ENCODE measurements at regions not wholly inside any gene's neighbourhood (a gene's known extent, or its start where the extent isn't known, plus 50 kb on each side); places are given as distances from the start of the nearest gene placed in this dataset.

- no peaks in the 10 kb centered on the region for H3K4me1 ChIP-seq (ENCODE audit: control insufficient read depth, insufficient read depth, low read length)
- no peak overlapping the region for H3K9ac ChIP-seq (ENCODE audit: low read length)
- no peaks in the 10 kb centered on the region for H3K27me3 ChIP-seq (replicated peaks; ENCODE audit: control insufficient read depth, insufficient read depth, low read length)
- H3K36me3 ChIP-seq (ENCODE audit: control insufficient read depth, insufficient read depth, low read length, severe bottlenecking): no peaks in the 10 kb centered on the region
- DNase-seq (ENCODE audit: low read depth): no peak
- no peaks in the 10 kb centered on the region for H3K9me3 ChIP-seq (ENCODE audit: control insufficient read depth, low read length)
- no peak overlapping the region for H3K4me3 ChIP-seq (ENCODE audit: low read length)
Measured at GRCh38 chrX:805103-805670, 174.6 kb downstream of the SHOX start.

GRCh38 chrX:802846-803245, 172.3 kb downstream of the SHOX start:
- no peak for DNase-seq (ENCODE audit: low read depth)
- no peaks in the 10 kb centered on the region for H3K27me3 ChIP-seq (replicated peaks; ENCODE audit: control insufficient read depth, insufficient read depth, low read length)
- H3K9ac ChIP-seq (ENCODE audit: low read length): no peak overlapping the region
- H3K4me1 ChIP-seq (ENCODE audit: control insufficient read depth, insufficient read depth, low read length): no peaks in the 10 kb centered on the region
- H3K36me3 ChIP-seq (ENCODE audit: control insufficient read depth, insufficient read depth, low read length, severe bottlenecking): no peaks in the 10 kb centered on the region
- no peak overlapping the region for H3K4me3 ChIP-seq (ENCODE audit: low read length)
- H3K9me3 ChIP-seq (ENCODE audit: control insufficient read depth, low read length): no peaks in the 10 kb centered on the region

- H3K27me3 ChIP-seq (replicated peaks; ENCODE audit: control insufficient read depth, insufficient read depth, low read length): no peaks in the 10 kb centered on the region
- no peak overlapping the region for H3K9ac ChIP-seq (ENCODE audit: low read length)
- no peak for DNase-seq (ENCODE audit: low read depth)
- no peak overlapping the region for H3K4me3 ChIP-seq (ENCODE audit: low read length)
- H3K9me3 ChIP-seq (ENCODE audit: control insufficient read depth, low read length): no peaks in the 10 kb centered on the region
- H3K36me3 ChIP-seq (ENCODE audit: control insufficient read depth, insufficient read depth, low read length, severe bottlenecking): no peaks in the 10 kb centered on the region
- no peaks in the 10 kb centered on the region for H3K4me1 ChIP-seq (ENCODE audit: control insufficient read depth, insufficient read depth, low read length)
Measured at GRCh38 chrX:799808-800207, 169.2 kb downstream of the SHOX start.

GRCh38 chrX:794311-794710, 163.7 kb downstream of the SHOX start:
- H3K27me3 ChIP-seq (replicated peaks; ENCODE audit: control insufficient read depth, insufficient read depth, low read length): no peaks in the 10 kb centered on the region
- no peaks in the 10 kb centered on the region for H3K4me1 ChIP-seq (ENCODE audit: control insufficient read depth, insufficient read depth, low read length)
- DNase-seq (ENCODE audit: low read depth): no peak
- no peak overlapping the region for H3K4me3 ChIP-seq (ENCODE audit: low read length)
- H3K9me3 ChIP-seq (ENCODE audit: control insufficient read depth, low read length): no peaks in the 10 kb centered on the region
- H3K36me3 ChIP-seq (ENCODE audit: control insufficient read depth, insufficient read depth, low read length, severe bottlenecking): no peaks in the 10 kb centered on the region
- H3K9ac ChIP-seq (ENCODE audit: low read length): no peak overlapping the region

GRCh38 chrX:793216-793770, 162.7 kb downstream of the SHOX start:
- no peaks in the 10 kb centered on the region for H3K27me3 ChIP-seq (replicated peaks; ENCODE audit: control insufficient read depth, insufficient read depth, low read length)
- DNase-seq (ENCODE audit: low read depth): no peak
- no peaks in the 10 kb centered on the region for H3K9me3 ChIP-seq (ENCODE audit: control insufficient read depth, low read length)
- H3K4me1 ChIP-seq (ENCODE audit: control insufficient read depth, insufficient read depth, low read length): no peaks in the 10 kb centered on the region
- no peak overlapping the region for H3K9ac ChIP-seq (ENCODE audit: low read length)
- no peaks in the 10 kb centered on the region for H3K36me3 ChIP-seq (ENCODE audit: control insufficient read depth, insufficient read depth, low read length, severe bottlenecking)
- no peak overlapping the region for H3K4me3 ChIP-seq (ENCODE audit: low read length)

- no peak overlapping the region for H3K4me3 ChIP-seq (ENCODE audit: low read length)
- H3K4me1 ChIP-seq (ENCODE audit: control insufficient read depth, insufficient read depth, low read length): no peaks in the 10 kb centered on the region
- no peak for DNase-seq (ENCODE audit: low read depth)
- H3K9me3 ChIP-seq (ENCODE audit: control insufficient read depth, low read length): no peaks in the 10 kb centered on the region
- H3K36me3 ChIP-seq (ENCODE audit: control insufficient read depth, insufficient read depth, low read length, severe bottlenecking): no peaks in the 10 kb centered on the region
- no peak overlapping the region for H3K9ac ChIP-seq (ENCODE audit: low read length)
- H3K27me3 ChIP-seq (replicated peaks; ENCODE audit: control insufficient read depth, insufficient read depth, low read length): no peaks in the 10 kb centered on the region
Measured at GRCh38 chrX:791479-792034, 161.0 kb downstream of the SHOX start.

- no peaks in the 10 kb centered on the region for H3K36me3 ChIP-seq (ENCODE audit: control insufficient read depth, insufficient read depth, low read length, severe bottlenecking)
- no peak overlapping the region for H3K9ac ChIP-seq (ENCODE audit: low read length)
- no peak overlapping the region for H3K4me3 ChIP-seq (ENCODE audit: low read length)
- H3K9me3 ChIP-seq (ENCODE audit: control insufficient read depth, low read length): no peaks in the 10 kb centered on the region
- no peaks in the 10 kb centered on the region for H3K27me3 ChIP-seq (replicated peaks; ENCODE audit: control insufficient read depth, insufficient read depth, low read length)
- H3K4me1 ChIP-seq (ENCODE audit: control insufficient read depth, insufficient read depth, low read length): no peaks in the 10 kb centered on the region
- no peak for DNase-seq (ENCODE audit: low read depth)
Measured at GRCh38 chrX:790783-791360, 160.3 kb downstream of the SHOX start.

GRCh38 chrX:790041-790506, 159.5 kb downstream of the SHOX start:
- H3K4me1 ChIP-seq (ENCODE audit: control insufficient read depth, insufficient read depth, low read length): no peaks in the 10 kb centered on the region
- H3K9ac ChIP-seq (ENCODE audit: low read length): no peak overlapping the region
- H3K36me3 ChIP-seq (ENCODE audit: control insufficient read depth, insufficient read depth, low read length, severe bottlenecking): no peaks in the 10 kb centered on the region
- H3K27me3 ChIP-seq (replicated peaks; ENCODE audit: control insufficient read depth, insufficient read depth, low read length): no peaks in the 10 kb centered on the region
- no peaks in the 10 kb centered on the region for H3K9me3 ChIP-seq (ENCODE audit: control insufficient read depth, low read length)
- no peak for DNase-seq (ENCODE audit: low read depth)
- no peak overlapping the region for H3K4me3 ChIP-seq (ENCODE audit: low read length)

- no peak overlapping the region for H3K9ac ChIP-seq (ENCODE audit: low read length)
- no peak for DNase-seq (ENCODE audit: low read depth)
- H3K9me3 ChIP-seq (ENCODE audit: control insufficient read depth, low read length): no peaks in the 10 kb centered on the region
- H3K27me3 ChIP-seq (replicated peaks; ENCODE audit: control insufficient read depth, insufficient read depth, low read length): no peaks in the 10 kb centered on the region
- no peaks in the 10 kb centered on the region for H3K36me3 ChIP-seq (ENCODE audit: control insufficient read depth, insufficient read depth, low read length, severe bottlenecking)
- H3K4me1 ChIP-seq (ENCODE audit: control insufficient read depth, insufficient read depth, low read length): no peaks in the 10 kb centered on the region
- H3K4me3 ChIP-seq (ENCODE audit: low read length): no peak overlapping the region
Measured at GRCh38 chrX:789096-789495, 158.5 kb downstream of the SHOX start.

- no peaks in the 10 kb centered on the region for H3K4me1 ChIP-seq (ENCODE audit: control insufficient read depth, insufficient read depth, low read length)
- no peaks in the 10 kb centered on the region for H3K36me3 ChIP-seq (ENCODE audit: control insufficient read depth, insufficient read depth, low read length, severe bottlenecking)
- H3K9ac ChIP-seq (ENCODE audit: low read length): no peak overlapping the region
- no peak overlapping the region for H3K4me3 ChIP-seq (ENCODE audit: low read length)
- no peaks in the 10 kb centered on the region for H3K9me3 ChIP-seq (ENCODE audit: control insufficient read depth, low read length)
- no peaks in the 10 kb centered on the region for H3K27me3 ChIP-seq (replicated peaks; ENCODE audit: control insufficient read depth, insufficient read depth, low read length)
- no peak for DNase-seq (ENCODE audit: low read depth)
Measured at GRCh38 chrX:786441-786881, 155.9 kb downstream of the SHOX start.

- H3K9me3 ChIP-seq (ENCODE audit: control insufficient read depth, low read length): no peaks in the 10 kb centered on the region
- no peak overlapping the region for H3K4me3 ChIP-seq (ENCODE audit: low read length)
- H3K36me3 ChIP-seq (ENCODE audit: control insufficient read depth, insufficient read depth, low read length, severe bottlenecking): no peaks in the 10 kb centered on the region
- no peaks in the 10 kb centered on the region for H3K27me3 ChIP-seq (replicated peaks; ENCODE audit: control insufficient read depth, insufficient read depth, low read length)
- no peak for DNase-seq (ENCODE audit: low read depth)
- H3K9ac ChIP-seq (ENCODE audit: low read length): no peak overlapping the region
- no peaks in the 10 kb centered on the region for H3K4me1 ChIP-seq (ENCODE audit: control insufficient read depth, insufficient read depth, low read length)
Measured at GRCh38 chrX:784829-785228, 154.2 kb downstream of the SHOX start.
